ENCODE measurements at regions not wholly inside any gene's neighbourhood (a gene's known extent, or its start where the extent isn't known, plus 50 kb on each side); places are given as distances from the start of the nearest gene placed in this dataset.

DNA sequence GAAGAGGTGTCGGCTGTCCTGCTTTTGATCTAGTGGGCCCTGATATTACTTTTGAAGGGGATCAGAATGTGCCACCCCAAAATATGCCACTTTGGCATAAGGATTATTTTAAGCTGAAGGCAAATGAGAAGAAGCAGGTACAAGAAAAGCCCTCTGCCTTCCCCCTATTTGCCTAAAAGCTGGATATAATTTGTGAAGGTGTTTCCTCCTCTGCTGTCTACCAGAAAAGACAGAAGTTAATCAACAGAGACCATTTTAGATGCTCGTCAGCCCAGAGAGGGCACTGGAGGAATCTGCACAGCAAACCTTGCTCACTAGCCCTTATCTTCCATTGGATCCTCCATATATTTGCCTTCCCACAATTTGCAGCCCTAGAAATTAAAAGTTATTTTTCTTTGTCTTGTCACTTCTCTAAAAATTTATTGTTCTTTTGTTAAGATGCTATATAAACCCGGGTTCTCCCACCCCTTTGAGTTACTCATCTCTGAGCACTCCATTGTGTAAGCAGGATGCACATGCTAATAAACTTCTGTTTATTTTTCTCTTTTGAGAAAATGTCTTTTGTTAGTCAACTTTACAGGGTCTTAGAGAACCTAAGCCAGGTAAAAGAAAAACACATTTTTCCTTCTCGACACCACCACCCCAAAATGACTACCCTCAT lies 163.2 kb upstream of the SLC1A4 start:
- FAIRE-seq (no peak), ATAC-seq (no peak)
- POLR2A ChIA-PET, result interaction anchor here (1.2 kb wide), 1 partner anchor 172 kb away, joined by 3 read pairs; the partner anchor contains the start of gene SERTAD2

DNA sequence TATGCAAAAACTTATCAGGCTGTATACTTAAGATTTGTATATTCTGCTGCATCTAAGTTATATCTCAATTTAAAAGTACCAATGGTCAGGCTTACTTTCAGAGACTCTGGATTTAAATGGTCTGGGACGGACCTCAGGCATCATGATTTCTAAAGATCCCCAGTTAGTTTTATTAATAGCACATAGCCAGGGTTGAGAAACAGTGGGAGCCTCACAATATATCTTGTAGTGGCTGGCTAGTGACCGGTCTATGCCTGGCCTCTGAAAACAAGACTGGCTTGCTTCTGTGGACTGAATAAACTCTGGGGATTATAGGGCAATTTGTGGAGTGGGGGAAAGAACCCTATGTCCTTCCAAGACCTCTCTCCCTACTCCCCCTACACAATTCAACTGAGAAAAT lies 162.5 kb upstream of the SLC1A4 start:
- Histone ChIP-seq H2AFZ (ENCODE audit: low read length) (no peak overlapping the region), H3K79me2 (ENCODE audit: insufficient read depth, low read length) (no peaks in the 10 kb centered on the region), H3K27ac (ENCODE audit: extremely low read length, insufficient read depth, low read length) (no peak overlapping the region), H3K27me3 (ENCODE audit: control insufficient read depth in 1 of 2, insufficient read depth in 2 of 2, low read length in 2 of 2) (peaks cover 0 to 8% of the 10 kb centered on the region in 2 experiments; a peak in 1 of 5 replicates), H3K9ac (ENCODE audit: insufficient read depth, low read depth, low read length) (no peak overlapping the region), H4K20me1 (ENCODE audit: insufficient read depth, low read length) (no peaks in the 10 kb centered on the region), H3K4me1 (ENCODE audit: insufficient read depth, low read length) (peaks cover 36% of the 10 kb centered on the region), H3K36me3 (replicated peaks in 1 of 2; ENCODE audit: control insufficient read depth in 1 of 2, insufficient read depth in 2 of 2, low read length in 2 of 2) (no peaks in the 10 kb centered on the region), H3K9me3 (ENCODE audit: low read length) (no peaks in the 10 kb centered on the region), H3K4me3 (replicated peaks in 1 of 3; ENCODE audit: insufficient read depth in 1 of 3, low read depth in 2 of 3, low read length in 3 of 3) (no peak overlapping the region), H3K4me2 (ENCODE audit: low read depth, low read length) (no peak overlapping the region)
- FAIRE-seq, result no peak
- no TSS peak for BruUV-seq (replicated peaks)
- 42% methylated on average over 2 of the region's 2 CpGs for WGBS (ENCODE audit: low lambda C conversion rate)
- in situ Hi-C loops (cut with HindIII; ENCODE audit: extremely low pct_ligation_motif_present, low pct_unique_long_range_greater_than_20kb), result no loop called here
- TF ChIP-seq FOSL1 (CRISPR knock-in tag; IDR thresholded peaks at IDR 0.05; ENCODE audit: borderline replicate concordance) (no peak), BORCS8-MEF2B (CRISPR knock-in tag; IDR thresholded peaks at IDR 0.05) (no peak), ZNF260 (CRISPR knock-in tag; IDR thresholded peaks at IDR 0.05; ENCODE audit: borderline replicate concordance, low read depth) (no peak), ZNF432 (CRISPR knock-in tag; IDR thresholded peaks at IDR 0.05; ENCODE audit: borderline replicate concordance) (no peak), ZNF101 (CRISPR knock-in tag; IDR thresholded peaks at IDR 0.05; ENCODE audit: borderline replicate concordance, low read depth) (no peak), JUND (CRISPR knock-in tag; IDR thresholded peaks at IDR 0.05) (no peak), PHB2 (IDR thresholded peaks at IDR 0.05; ENCODE audit: partially characterized antibody) (no peak), ZNF605 (CRISPR knock-in tag; IDR thresholded peaks at IDR 0.05) (no peak), ZNF460 (CRISPR knock-in tag; IDR thresholded peaks at IDR 0.05; ENCODE audit: borderline replicate concordance) (no peak)
- TF ChIP-seq, protein P1, sequence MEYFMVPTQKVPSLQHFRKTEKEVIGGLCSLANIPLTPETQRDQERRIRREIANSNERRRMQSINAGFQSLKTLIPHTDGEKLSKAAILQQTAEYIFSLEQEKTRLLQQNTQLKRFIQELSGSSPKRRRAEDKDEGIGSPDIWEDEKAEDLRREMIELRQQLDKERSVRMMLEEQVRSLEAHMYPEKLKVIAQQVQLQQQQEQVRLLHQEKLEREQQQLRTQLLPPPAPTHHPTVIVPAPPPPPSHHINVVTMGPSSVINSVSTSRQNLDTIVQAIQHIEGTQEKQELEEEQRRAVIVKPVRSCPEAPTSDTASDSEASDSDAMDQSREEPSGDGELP (IDR thresholded peaks at IDR 0.05; ENCODE audit: borderline replicate concordance, low read depth), result no peak
- no peak for DNase-seq (ENCODE audit: low spot score)
- ChIA-PET CTCF (ENCODE audit: low intra/inter-chr PET ratio, low total read pairs) (no interaction called here), POLR2A (no interaction called here)
- no peak for ATAC-seq
- intact Hi-C loops (cut with micrococcal nuclease; ENCODE audit: unreplicated experiment), result no loop called here

More for the DNA sequence above, 163.2 kb upstream of the SLC1A4 start:
- TF ChIP-seq, protein P2, sequence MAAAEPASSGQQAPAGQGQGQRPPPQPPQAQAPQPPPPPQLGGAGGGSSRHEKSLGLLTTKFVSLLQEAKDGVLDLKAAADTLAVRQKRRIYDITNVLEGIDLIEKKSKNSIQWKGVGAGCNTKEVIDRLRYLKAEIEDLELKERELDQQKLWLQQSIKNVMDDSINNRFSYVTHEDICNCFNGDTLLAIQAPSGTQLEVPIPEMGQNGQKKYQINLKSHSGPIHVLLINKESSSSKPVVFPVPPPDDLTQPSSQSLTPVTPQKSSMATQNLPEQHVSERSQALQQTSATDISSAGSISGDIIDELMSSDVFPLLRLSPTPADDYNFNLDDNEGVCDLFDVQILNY (CRISPR knock-in tag; conservative IDR thresholded peaks at IDR 0.05), result no peak
- no peak for TF ChIP-seq NR2F6 (IDR thresholded peaks at IDR 0.05)
- no peak for TF ChIP-seq NR2F6 (CRISPR knock-in tag; IDR thresholded peaks at IDR 0.05)
- no peak for TF ChIP-seq ZNF136 (CRISPR knock-in tag; IDR thresholded peaks at IDR 0.05; ENCODE audit: low read depth)
- no peak for TF ChIP-seq ZNF124 (CRISPR knock-in tag; IDR thresholded peaks at IDR 0.05)
- no peak for TF ChIP-seq FOSL2 (CRISPR knock-in tag; IDR thresholded peaks at IDR 0.05)
- no peak for TF ChIP-seq NKX3-1 (CRISPR knock-in tag; IDR thresholded peaks at IDR 0.05)
- TF ChIP-seq RARG (CRISPR knock-in tag; IDR thresholded peaks at IDR 0.05; ENCODE audit: low read depth), result no peak
- no peak for TF ChIP-seq NFATC3 (CRISPR knock-in tag; IDR thresholded peaks at IDR 0.05)
- WGBS (ENCODE audit: low lambda C conversion rate), result 37% methylated on average over 4 of the region's 4 CpGs
- H3K9me3 ChIP-seq (ENCODE audit: low read length), result no peaks in the 10 kb centered on the region
- no peak overlapping the region for H3K4me2 ChIP-seq (ENCODE audit: low read depth, low read length)
- in situ Hi-C loops (cut with HindIII; ENCODE audit: extremely low pct_ligation_motif_present, low pct_unique_long_range_greater_than_20kb), result no loop called here
- H3K27me3 ChIP-seq (ENCODE audit: control insufficient read depth in 1 of 2, insufficient read depth in 2 of 2, low read length in 2 of 2), result peaks cover 0 to 8% of the 10 kb centered on the region in 2 experiments; a peak in 1 of 5 replicates
- no peaks in the 10 kb centered on the region for H4K20me1 ChIP-seq (ENCODE audit: insufficient read depth, low read length)
- intact Hi-C loops (cut with micrococcal nuclease; ENCODE audit: unreplicated experiment), result no loop called here
- no peak overlapping the region for H3K4me3 ChIP-seq (replicated peaks in 1 of 3; ENCODE audit: insufficient read depth in 1 of 3, low read depth in 2 of 3, low read length in 3 of 3)
- BruUV-seq (replicated peaks), result no TSS peak
- no peak overlapping the region for H2AFZ ChIP-seq (ENCODE audit: low read length)
- no peak overlapping the region for H3K27ac ChIP-seq (ENCODE audit: extremely low read length, insufficient read depth, low read length)
- CTCF ChIA-PET (ENCODE audit: low intra/inter-chr PET ratio, low total read pairs), result no interaction called here
- no peak for DNase-seq (ENCODE audit: low spot score)
- H3K79me2 ChIP-seq (ENCODE audit: insufficient read depth, low read length), result no peaks in the 10 kb centered on the region
- peaks cover 36% of the 10 kb centered on the region for H3K4me1 ChIP-seq (ENCODE audit: insufficient read depth, low read length)
- no peak overlapping the region for H3K9ac ChIP-seq (ENCODE audit: insufficient read depth, low read depth, low read length)
- no peaks in the 10 kb centered on the region for H3K36me3 ChIP-seq (replicated peaks in 1 of 2; ENCODE audit: control insufficient read depth in 1 of 2, insufficient read depth in 2 of 2, low read length in 2 of 2)

All from HepG2 (cell line).